Sigmoid colon (tissue), 3 donors: ENCODE measurements at regions not wholly inside any gene's neighbourhood (a gene's known extent, or its start where the extent isn't known, plus 50 kb on each side); places are given as distances from the start of the nearest gene placed in this dataset.

Experiments
- POLR2A ChIP-seq, 2 donors: fragments of 450-650 bp; IDR thresholded peaks; one replicate each; pipeline ENCODE4 v1.6.1; 2016; ENCODE audit warnings: antibody characterized with exemption in 2 of 2, mild to moderate bottlenecking in 2 of 2, moderate library complexity in 2 of 2
- TF ChIP-seq, protein P1 (sequence below), 4 experiments: fragments of 450-650 bp in 3 of 4; fragments of 200-600 bp in 1 of 4; IDR thresholded peaks; one replicate each; pipeline ENCODE4 v1.5.1; 2016 to 2019; ENCODE audit warnings: antibody characterized with exemption in 4 of 4, mild to moderate bottlenecking in 3 of 4, moderate library complexity in 2 of 4

DNA sequence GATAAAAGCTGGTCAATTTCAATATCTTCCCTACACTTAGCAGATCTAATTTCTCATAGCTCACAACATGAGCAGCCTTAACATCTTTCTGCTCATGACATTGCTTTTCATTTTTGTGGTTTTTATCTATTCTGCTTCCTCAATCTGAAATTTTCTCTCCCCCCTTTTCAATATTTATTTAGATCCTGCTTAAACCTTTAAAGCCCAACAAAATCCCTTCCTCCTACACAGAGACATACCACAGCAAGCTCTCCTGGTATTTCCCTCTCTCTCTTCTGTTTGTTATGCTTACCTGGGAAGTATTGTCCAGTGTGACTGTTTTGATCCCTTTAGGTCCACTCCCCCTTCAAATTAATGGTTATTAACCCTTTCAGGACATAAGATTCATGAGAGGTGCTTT, 582.5 kb downstream of the RFPL4B start:
- TF ChIP-seq POLR2A (IDR thresholded peaks at IDR 0.05) = no peak
- TF ChIP-seq, protein P1, sequence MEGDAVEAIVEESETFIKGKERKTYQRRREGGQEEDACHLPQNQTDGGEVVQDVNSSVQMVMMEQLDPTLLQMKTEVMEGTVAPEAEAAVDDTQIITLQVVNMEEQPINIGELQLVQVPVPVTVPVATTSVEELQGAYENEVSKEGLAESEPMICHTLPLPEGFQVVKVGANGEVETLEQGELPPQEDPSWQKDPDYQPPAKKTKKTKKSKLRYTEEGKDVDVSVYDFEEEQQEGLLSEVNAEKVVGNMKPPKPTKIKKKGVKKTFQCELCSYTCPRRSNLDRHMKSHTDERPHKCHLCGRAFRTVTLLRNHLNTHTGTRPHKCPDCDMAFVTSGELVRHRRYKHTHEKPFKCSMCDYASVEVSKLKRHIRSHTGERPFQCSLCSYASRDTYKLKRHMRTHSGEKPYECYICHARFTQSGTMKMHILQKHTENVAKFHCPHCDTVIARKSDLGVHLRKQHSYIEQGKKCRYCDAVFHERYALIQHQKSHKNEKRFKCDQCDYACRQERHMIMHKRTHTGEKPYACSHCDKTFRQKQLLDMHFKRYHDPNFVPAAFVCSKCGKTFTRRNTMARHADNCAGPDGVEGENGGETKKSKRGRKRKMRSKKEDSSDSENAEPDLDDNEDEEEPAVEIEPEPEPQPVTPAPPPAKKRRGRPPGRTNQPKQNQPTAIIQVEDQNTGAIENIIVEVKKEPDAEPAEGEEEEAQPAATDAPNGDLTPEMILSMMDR (IDR thresholded peaks at IDR 0.05) = no peak
